Smooth muscle cell (in vitro differentiated cells): ENCODE measurements at regions not wholly inside any gene's neighbourhood (a gene's known extent, or its start where the extent isn't known, plus 50 kb on each side); places are given as distances from the start of the nearest gene placed in this dataset.

ENCODE experiments used
- DNase-seq: peaks from one replicate; lab custom pipeline; 2025; ENCODE audit not compliant: unreplicated experiment; lab: John Stamatoyannopoulos, UW
- H2AFZ ChIP-seq: fragments of 200-600 bp; sonication (generic); 2 replicates; pipeline ENCODE4 v1.6.0; 2016; ENCODE audit warnings: antibody characterized with exemption, low read depth, mild to moderate bottlenecking
- H3F3A ChIP-seq: fragments of 200-600 bp; sonication (generic); 2 replicates; pipeline ENCODE4 v1.6.0; 2017; ENCODE audit warnings: antibody characterized with exemption, low read depth
- H3K27ac ChIP-seq: fragments of 200-600 bp; sonication (generic); 2 replicates; pipeline ENCODE4 v1.5.1; 2016; ENCODE audit warnings: low read depth, mild to moderate bottlenecking
- H3K27me3 ChIP-seq: fragments of 200-600 bp; sonication (generic); 2 replicates; pipeline ENCODE4 v1.6.1; 2016; ENCODE audit warnings: low read depth, mild to moderate bottlenecking
- H3K36me3 ChIP-seq: fragments of 200-600 bp; sonication (generic); 2 replicates; pipeline ENCODE4 v1.5.1; 2016; ENCODE audit warnings: low read depth
- H3K4me1 ChIP-seq: fragments of 200-600 bp; sonication (generic); 2 replicates; pipeline ENCODE4 v1.5.1; 2016; ENCODE audit warnings: low read depth
- H3K4me2 ChIP-seq: fragments of 200-600 bp; sonication (generic); 2 replicates; pipeline ENCODE4 v1.6.0; 2016; ENCODE audit warnings: mild to moderate bottlenecking
- H3K4me3 ChIP-seq: fragments of 200-600 bp; sonication (generic); 2 replicates; pipeline ENCODE4 v1.5.1; 2016; ENCODE audit warnings: mild to moderate bottlenecking
- H3K79me2 ChIP-seq: fragments of 200-600 bp; sonication (generic); 2 replicates; pipeline ENCODE4 v1.6.0; 2016; ENCODE audit warnings: low read depth, mild to moderate bottlenecking
- H3K9ac ChIP-seq: fragments of 200-600 bp; sonication (generic); 2 replicates; pipeline ENCODE4 v1.6.0; 2016; ENCODE audit warnings: low read depth
- H3K9me3 ChIP-seq: fragments of 200-600 bp; sonication (generic); replicated peaks from 2 replicates; pipeline ENCODE4 v1.5.1; 2016; ENCODE audit warnings: low read depth
- H4K20me1 ChIP-seq: fragments of 200-600 bp; sonication (generic); 2 replicates; pipeline ENCODE4 v1.6.0; 2016; ENCODE audit warnings: low read depth
- CTCF ChIP-seq: fragments of 200-600 bp; sonication (generic); IDR thresholded peaks from 2 replicates; pipeline ENCODE4 v1.5.1; 2017; ENCODE audit warnings: borderline replicate concordance, mild to moderate bottlenecking, antibody characterized with exemption; ENCODE audit not compliant: insufficient read depth, poor library complexity, severe bottlenecking
- WGBS: methylation state at CpG from one replicate; pipeline ENCODE4 v1.1.7; 2016; ENCODE audit warnings: low lambda C conversion rate; 5-methylcytosine and 5-hydroxymethylcytosine counted together

GRCh38 chr11:27968461-27968860 is 139.5 kb downstream of the KIF18A start:
- no peaks in the 10 kb centered on the region for H3K27me3 ChIP-seq
- TF ChIP-seq CTCF: no peak
- H3K4me2 ChIP-seq: no peak overlapping the region
- H3K4me3 ChIP-seq: no peak overlapping the region
- H3K79me2 ChIP-seq: no peaks in the 10 kb centered on the region
- H2AFZ ChIP-seq: no peak overlapping the region
- no peak overlapping the region for H3K27ac ChIP-seq
- no peaks in the 10 kb centered on the region for H3K36me3 ChIP-seq
- peaks cover 10% of the 10 kb centered on the region for H3K4me1 ChIP-seq
- no peaks in the 10 kb centered on the region for H3K9me3 ChIP-seq
- no peaks in the 10 kb centered on the region for H3F3A ChIP-seq
- no peak overlapping the region for H3K9ac ChIP-seq
- DNase-seq: no peak
- 88% methylated on average over 2 of the region's 2 CpGs for WGBS
- no peaks in the 10 kb centered on the region for H4K20me1 ChIP-seq

- H3K4me1 ChIP-seq: peaks cover 10% of the 10 kb centered on the region
- no peak overlapping the region for H2AFZ ChIP-seq
- no peak for TF ChIP-seq CTCF
These were observed 142.4 kb downstream of the KIF18A start for GRCh38 chr11:27965559-27965958.

DNA sequence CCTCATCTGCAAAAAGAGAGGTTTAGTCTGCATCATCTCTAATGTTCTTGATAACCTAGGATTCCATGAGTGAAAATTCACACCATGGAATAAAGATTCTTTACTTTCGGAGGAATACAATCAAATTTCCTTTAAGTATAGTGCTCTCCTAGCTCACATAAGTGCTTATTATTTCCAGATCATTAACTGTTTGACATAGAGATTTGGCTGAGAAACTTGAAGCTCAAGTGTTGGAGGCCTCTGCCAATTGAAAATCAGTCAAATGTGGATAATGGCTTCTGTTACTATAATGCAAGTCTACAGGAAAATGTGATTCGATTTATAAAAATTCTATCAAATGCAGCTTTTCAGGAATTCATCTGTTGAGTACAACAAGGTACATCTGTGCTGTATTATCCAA is 144.6 kb downstream of the KIF18A start:
- TF ChIP-seq CTCF: no peak
- H3K9ac ChIP-seq: no peak overlapping the region
- DNase-seq: no peak
- H2AFZ ChIP-seq: no peak overlapping the region
- H3K4me1 ChIP-seq: peaks cover 10% of the 10 kb centered on the region
- no peaks in the 10 kb centered on the region for H3F3A ChIP-seq
- H3K4me3 ChIP-seq: no peak overlapping the region
- no peaks in the 10 kb centered on the region for H3K9me3 ChIP-seq
- H3K36me3 ChIP-seq: no peaks in the 10 kb centered on the region
- no peak overlapping the region for H3K4me2 ChIP-seq
- 92% methylated on average over 2 of the region's 2 CpGs for WGBS
- H3K27me3 ChIP-seq: no peaks in the 10 kb centered on the region
- no peaks in the 10 kb centered on the region for H4K20me1 ChIP-seq
- no peak overlapping the region for H3K27ac ChIP-seq
- no peaks in the 10 kb centered on the region for H3K79me2 ChIP-seq

More at GRCh38 chr11:27965559-27965958, 142.4 kb downstream of the KIF18A start:
- no peak overlapping the region for H3K4me3 ChIP-seq
- no peaks in the 10 kb centered on the region for H3K36me3 ChIP-seq
- WGBS: 81% methylated on average over 3 of the region's 3 CpGs
- no peaks in the 10 kb centered on the region for H3K79me2 ChIP-seq
- no peak overlapping the region for H3K9ac ChIP-seq
- no peaks in the 10 kb centered on the region for H3K9me3 ChIP-seq
- H3K4me2 ChIP-seq: no peak overlapping the region
- H3K27me3 ChIP-seq: no peaks in the 10 kb centered on the region
- H3K27ac ChIP-seq: no peak overlapping the region
- no peaks in the 10 kb centered on the region for H3F3A ChIP-seq
- H4K20me1 ChIP-seq: no peaks in the 10 kb centered on the region
- no peak for DNase-seq

DNA sequence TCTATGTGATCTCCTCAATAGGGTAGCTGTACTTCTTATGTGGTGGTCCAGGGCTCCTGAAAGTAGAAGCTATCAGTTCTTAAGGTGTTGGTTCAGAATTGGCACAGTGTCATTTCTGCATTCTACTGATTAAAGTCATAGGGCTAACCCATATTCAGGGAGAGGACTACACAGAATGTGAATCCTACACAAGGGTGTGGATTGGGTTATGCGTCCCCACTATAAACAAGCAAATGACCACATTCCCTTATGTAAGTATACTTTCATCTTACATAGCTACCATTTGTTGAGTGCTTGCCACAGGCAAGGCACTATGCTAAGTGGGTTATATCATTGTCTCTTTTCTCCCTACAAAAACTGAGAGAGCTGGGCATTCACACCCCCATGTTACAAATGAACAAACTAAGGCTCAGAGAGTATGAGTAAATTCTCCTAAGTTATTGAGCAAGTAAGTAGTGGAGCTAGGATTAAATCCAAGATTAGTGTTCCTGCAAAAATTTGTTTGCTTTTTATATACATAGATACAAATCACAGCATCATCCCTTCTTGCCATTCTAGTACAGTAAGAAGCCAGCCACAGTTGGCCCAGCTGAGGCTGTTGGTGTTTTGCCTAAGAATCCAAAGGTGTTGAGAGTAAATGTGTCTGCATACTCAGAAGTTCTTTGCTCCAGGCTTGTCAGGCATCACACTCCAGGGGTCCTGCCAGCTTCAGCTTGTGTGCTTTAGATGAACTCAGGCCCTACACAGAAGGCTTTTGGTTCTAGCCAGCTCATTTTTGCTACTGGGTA is 157.8 kb downstream of the KIF18A start:
- 100% methylated on average over 1 of the region's 1 CpG for WGBS

More for the DNA sequence above, 157.8 kb downstream of the KIF18A start:
- Histone ChIP-seq H3K4me1 (no peaks in the 10 kb centered on the region), H3F3A (no peaks in the 10 kb centered on the region), H3K36me3 (no peaks in the 10 kb centered on the region), H4K20me1 (no peaks in the 10 kb centered on the region), H3K27ac (no peak overlapping the region), H3K4me2 (no peak overlapping the region), H3K9me3 (no peaks in the 10 kb centered on the region), H3K27me3 (no peaks in the 10 kb centered on the region), H3K9ac (no peak overlapping the region), H2AFZ (no peak overlapping the region), H3K79me2 (no peaks in the 10 kb centered on the region), H3K4me3 (no peak overlapping the region)
- no peak for DNase-seq
- TF ChIP-seq CTCF: no peak
